C4-2B (cell line): ENCODE measurements at regions not wholly inside any gene's neighbourhood (a gene's known extent, or its start where the extent isn't known, plus 50 kb on each side); places are given as distances from the start of the nearest gene placed in this dataset.

Experiments
- H3K27ac ChIP-seq: fragments of 450-650 bp; 2 replicates; pipeline ENCODE4 v1.5.1; 2017
- CTCF ChIP-seq: fragments of 450-650 bp; conservative IDR thresholded peaks from 2 replicates; pipeline ENCODE4 v1.5.1; 2017; ENCODE audit warnings: mild to moderate bottlenecking
- ZFX ChIP-seq: fragments of 450-650 bp; IDR thresholded peaks from 2 replicates; pipeline ENCODE4 v1.6.1; 2017

GRCh38 chr7:26447116-26447515 lies 155.5 kb downstream of the SNX10 start:
- H3K27ac ChIP-seq = no peak overlapping the region
- TF ChIP-seq ZFX (no peak), CTCF (no peak)

GRCh38 chr7:26449175-26450165 lies 157.8 kb downstream of the SNX10 start:
- TF ChIP-seq CTCF = no peak
- no peak overlapping the region for H3K27ac ChIP-seq

GRCh38 chr7:26451997-26452396 lies 160.3 kb downstream of the SNX10 start:
- H3K27ac ChIP-seq = peak overlapping the region; percentile 2; the same call in 1 of the 2 replicates
- TF ChIP-seq CTCF = no peak
- no peak for TF ChIP-seq ZFX

- TF ChIP-seq CTCF = no peak
- no peak for TF ChIP-seq ZFX
- no peak overlapping the region for H3K27ac ChIP-seq
These were observed 162.5 kb downstream of the SNX10 start for GRCh38 chr7:26454180-26454579.

- TF ChIP-seq ZFX = no peak
- no peak for TF ChIP-seq CTCF
- H3K27ac ChIP-seq = no peak overlapping the region
These were observed 166.2 kb downstream of the SNX10 start for GRCh38 chr7:26457696-26458327.

- no peak overlapping the region for H3K27ac ChIP-seq
- TF ChIP-seq CTCF (no peak), ZFX (no peak)
These were observed 166.9 kb downstream of the SNX10 start for GRCh38 chr7:26458466-26459145.
